Breast epithelium (tissue), 4 donors: ENCODE measurements at regions not wholly inside any gene's neighbourhood (a gene's known extent, or its start where the extent isn't known, plus 50 kb on each side); places are given as distances from the start of the nearest gene placed in this dataset.

Experiments
- DNase-seq, 2 donors: peaks; one replicate each; pipeline ENCODE4 v3.0.0-alpha.2; 2019; ENCODE audit warnings: low spot score in 2 of 2
- H3K27ac ChIP-seq, 2 donors: fragments of 200-600 bp; sonication (generic) in 1 of 2; one replicate each; pipeline ENCODE4 v1.5.1; 2016 to 2019; ENCODE audit warnings: mild to moderate bottlenecking in 1 of 2
- H3K27me3 ChIP-seq, 2 donors: fragments of 200-600 bp; sonication (generic) in 1 of 2; one replicate each; pipeline versions ENCODE4 v1.5.1 to v1.6.0; 2017 to 2019; ENCODE audit warnings: control low read depth in 1 of 2, mild to moderate bottlenecking in 1 of 2
- H3K36me3 ChIP-seq: fragments of 200-600 bp; one replicate; pipeline ENCODE4 v1.5.1; 2019
- H3K4me1 ChIP-seq, 2 donors: fragments of 200-600 bp; sonication (generic); one replicate each; pipeline ENCODE4 v1.5.1; 2016 to 2019; ENCODE audit warnings: control low read depth in 1 of 2
- H3K4me3 ChIP-seq, 3 donors: fragments of 200-600 bp; sonication (generic); 1 replicate in 2 of 3; 2 replicates in 1 of 3; pipeline ENCODE4 v1.5.1; 2016 to 2019; ENCODE audit warnings: mild to moderate bottlenecking in 3 of 3, moderate library complexity in 2 of 3
- H3K9me3 ChIP-seq, 2 donors: fragments of 200-600 bp; sonication (generic) in 1 of 2; one replicate each; pipeline ENCODE4 v1.5.1; 2016 to 2019; ENCODE audit warnings: control low read depth in 1 of 2
- POLR2A ChIP-seq: fragments of 450-650 bp; IDR thresholded peaks from one replicate; pipeline ENCODE4 v1.6.1; 2016; ENCODE audit warnings: antibody characterized with exemption, mild to moderate bottlenecking, moderate library complexity
- POLR2AphosphoS5 ChIP-seq, 3 donors: sonication (generic); formaldehyde crosslinking; IDR thresholded peaks; one replicate each; pipeline ENCODE4 v1.6.1; 2017; ENCODE audit warnings: antibody characterized with exemption in 3 of 3
- intact Hi-C: fragments of 100-400 bp; cut with DNase I; formaldehyde crosslinking; loops from one replicate; pipeline ENCODE4 v1.15.1; 2023; ENCODE audit warnings: low total_unique reads
- TF ChIP-seq, protein P1 (sequence below), 3 donors: fragments of 450-650 bp; IDR thresholded peaks; one replicate each; pipeline ENCODE4 v1.5.1; 2016 to 2017; ENCODE audit warnings: antibody characterized with exemption in 3 of 3, mild to moderate bottlenecking in 3 of 3, moderate library complexity in 3 of 3

GRCh38 chrX:68945081-68945602, 116.3 kb downstream of the EFNB1 start:
- no peaks in the 10 kb centered on the region for H3K9me3 ChIP-seq
- intact Hi-C loops = no loop called here
- H3K27ac ChIP-seq = no peak overlapping the region
- no peaks in the 10 kb centered on the region for H3K4me1 ChIP-seq
- no peak for TF ChIP-seq POLR2A
- TF ChIP-seq, protein P1, sequence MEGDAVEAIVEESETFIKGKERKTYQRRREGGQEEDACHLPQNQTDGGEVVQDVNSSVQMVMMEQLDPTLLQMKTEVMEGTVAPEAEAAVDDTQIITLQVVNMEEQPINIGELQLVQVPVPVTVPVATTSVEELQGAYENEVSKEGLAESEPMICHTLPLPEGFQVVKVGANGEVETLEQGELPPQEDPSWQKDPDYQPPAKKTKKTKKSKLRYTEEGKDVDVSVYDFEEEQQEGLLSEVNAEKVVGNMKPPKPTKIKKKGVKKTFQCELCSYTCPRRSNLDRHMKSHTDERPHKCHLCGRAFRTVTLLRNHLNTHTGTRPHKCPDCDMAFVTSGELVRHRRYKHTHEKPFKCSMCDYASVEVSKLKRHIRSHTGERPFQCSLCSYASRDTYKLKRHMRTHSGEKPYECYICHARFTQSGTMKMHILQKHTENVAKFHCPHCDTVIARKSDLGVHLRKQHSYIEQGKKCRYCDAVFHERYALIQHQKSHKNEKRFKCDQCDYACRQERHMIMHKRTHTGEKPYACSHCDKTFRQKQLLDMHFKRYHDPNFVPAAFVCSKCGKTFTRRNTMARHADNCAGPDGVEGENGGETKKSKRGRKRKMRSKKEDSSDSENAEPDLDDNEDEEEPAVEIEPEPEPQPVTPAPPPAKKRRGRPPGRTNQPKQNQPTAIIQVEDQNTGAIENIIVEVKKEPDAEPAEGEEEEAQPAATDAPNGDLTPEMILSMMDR (IDR thresholded peaks at IDR 0.05) = no peak
- TF ChIP-seq POLR2AphosphoS5 (IDR thresholded peaks at IDR 0.05) = no peak
- no peaks in the 10 kb centered on the region for H3K36me3 ChIP-seq
- no peak overlapping the region for H3K4me3 ChIP-seq
- DNase-seq = no peak
- peaks cover 0 to 64% of the 10 kb centered on the region in 2 donors for H3K27me3 ChIP-seq

DNA sequence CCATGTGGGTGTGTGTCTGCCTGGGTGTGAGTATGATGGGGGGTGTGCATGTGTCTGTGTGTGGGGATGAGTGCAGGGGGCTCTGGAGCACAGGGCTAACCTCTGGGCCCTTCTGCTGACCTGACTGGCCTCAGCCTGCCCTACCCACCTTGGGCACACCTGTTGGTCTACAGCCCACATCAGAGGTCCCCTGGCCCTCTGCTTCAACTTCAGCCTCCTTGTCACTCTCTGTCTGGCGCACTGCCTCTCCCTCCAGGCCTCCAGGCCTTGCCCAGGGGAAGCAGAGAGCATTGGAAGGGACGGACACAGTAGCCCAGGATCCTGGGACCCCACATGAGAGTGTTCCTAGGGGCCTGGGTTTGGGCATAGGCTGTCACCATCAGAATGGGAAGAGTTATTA, 115.4 kb downstream of the EFNB1 start:
- TF ChIP-seq POLR2AphosphoS5 (IDR thresholded peaks at IDR 0.05) (no peak), POLR2A (no peak)
- TF ChIP-seq, protein P1 (IDR thresholded peaks at IDR 0.05) = no peak
- Histone ChIP-seq H3K9me3 (no peaks in the 10 kb centered on the region), H3K27me3 (peaks cover 0 to 55% of the 10 kb centered on the region in 2 donors), H3K27ac (no peak overlapping the region), H3K36me3 (no peaks in the 10 kb centered on the region), H3K4me1 (no peaks in the 10 kb centered on the region), H3K4me3 (no peak overlapping the region)
- DNase-seq = no peak
- intact Hi-C loops = no loop called here

- no peaks in the 10 kb centered on the region for H3K36me3 ChIP-seq
- H3K27ac ChIP-seq = no peak overlapping the region
- H3K9me3 ChIP-seq = no peaks in the 10 kb centered on the region
- TF ChIP-seq POLR2AphosphoS5 (IDR thresholded peaks at IDR 0.05) (no peak), POLR2A (no peak)
- TF ChIP-seq, protein P1 (IDR thresholded peaks at IDR 0.05) = no peak
- DNase-seq = no peak
- H3K27me3 ChIP-seq = peaks cover 0 to 59% of the 10 kb centered on the region in 2 donors
- no peak overlapping the region for H3K4me3 ChIP-seq
- H3K4me1 ChIP-seq = no peaks in the 10 kb centered on the region
- intact Hi-C loops = no loop called here
Observed at GRCh38 chrX:68942840-68943239, 114.0 kb downstream of the EFNB1 start.

DNA sequence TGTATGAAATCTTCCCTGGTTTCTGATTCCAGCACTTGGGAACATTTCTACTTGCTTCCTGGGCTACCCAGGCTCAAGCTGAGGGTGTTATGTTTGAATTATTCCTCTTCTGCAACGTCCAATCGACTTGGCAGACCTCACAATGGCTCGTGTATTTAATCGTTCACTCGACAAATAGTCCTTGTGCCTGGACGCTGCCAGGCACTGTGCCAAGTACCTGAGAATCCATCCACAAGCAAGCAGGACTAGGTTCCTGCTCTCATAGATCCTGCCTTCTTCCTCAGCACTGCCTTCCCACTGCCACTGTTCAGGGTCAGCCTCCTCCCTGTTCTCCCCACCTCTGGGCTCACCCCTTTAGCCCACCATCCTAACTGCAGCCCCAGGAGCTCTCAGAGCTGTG, 113.3 kb downstream of the EFNB1 start:
- H3K27me3 ChIP-seq = peaks cover 0 to 59% of the 10 kb centered on the region in 2 donors
- no peak for TF ChIP-seq POLR2A
- TF ChIP-seq POLR2AphosphoS5 (IDR thresholded peaks at IDR 0.05) = no peak
- TF ChIP-seq, protein P1 (IDR thresholded peaks at IDR 0.05) = no peak
- no peak overlapping the region for H3K27ac ChIP-seq
- no peak overlapping the region for H3K4me3 ChIP-seq
- H3K4me1 ChIP-seq = no peaks in the 10 kb centered on the region
- no peaks in the 10 kb centered on the region for H3K9me3 ChIP-seq
- no peaks in the 10 kb centered on the region for H3K36me3 ChIP-seq
- no peak for DNase-seq
- intact Hi-C loops = no loop called here

GRCh38 chrX:68941385-68941952, 112.6 kb downstream of the EFNB1 start:
- Histone ChIP-seq H3K27me3 (peaks cover 0 to 57% of the 10 kb centered on the region in 2 donors), H3K4me1 (no peaks in the 10 kb centered on the region), H3K4me3 (no peak overlapping the region), H3K36me3 (no peaks in the 10 kb centered on the region), H3K27ac (no peak overlapping the region), H3K9me3 (no peaks in the 10 kb centered on the region)
- intact Hi-C loops = no loop called here
- DNase-seq = no peak
- TF ChIP-seq POLR2AphosphoS5 (IDR thresholded peaks at IDR 0.05) = no peak
- no peak for TF ChIP-seq POLR2A
- TF ChIP-seq, protein P1 (IDR thresholded peaks at IDR 0.05) = no peak
